ENCODE measurements at regions not wholly inside any gene's neighbourhood (a gene's known extent, or its start where the extent isn't known, plus 50 kb on each side); places are given as distances from the start of the nearest gene placed in this dataset.
"Not testable (repeated sequence)": the region's sequence is repeated elsewhere in the genome, so short reads cannot be mapped to it uniquely, and the experiment has no call there.

DNA sequence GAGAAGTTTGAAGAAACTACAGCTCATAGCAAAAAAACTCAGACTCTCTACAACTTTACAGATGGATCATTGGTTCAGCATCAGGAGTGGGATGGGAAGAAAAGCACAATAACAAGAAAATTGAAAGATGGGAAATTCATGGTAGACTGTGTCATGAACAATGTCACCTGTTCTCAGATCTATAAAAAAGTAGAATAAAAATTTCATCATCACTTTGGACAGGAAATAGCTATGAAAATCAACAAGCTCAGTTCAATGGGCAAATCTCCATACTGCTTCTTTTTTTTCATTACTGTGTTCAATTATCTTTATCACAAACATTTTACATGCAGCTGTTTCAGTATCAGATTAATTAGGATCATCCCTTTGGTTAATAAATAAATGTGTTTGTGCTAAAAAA lies 76.5 kb upstream of the RAPGEF2 start:
- Histone ChIP-seq H3K27ac (no peak overlapping the region), H3K4me3 (no peak overlapping the region)

DNA sequence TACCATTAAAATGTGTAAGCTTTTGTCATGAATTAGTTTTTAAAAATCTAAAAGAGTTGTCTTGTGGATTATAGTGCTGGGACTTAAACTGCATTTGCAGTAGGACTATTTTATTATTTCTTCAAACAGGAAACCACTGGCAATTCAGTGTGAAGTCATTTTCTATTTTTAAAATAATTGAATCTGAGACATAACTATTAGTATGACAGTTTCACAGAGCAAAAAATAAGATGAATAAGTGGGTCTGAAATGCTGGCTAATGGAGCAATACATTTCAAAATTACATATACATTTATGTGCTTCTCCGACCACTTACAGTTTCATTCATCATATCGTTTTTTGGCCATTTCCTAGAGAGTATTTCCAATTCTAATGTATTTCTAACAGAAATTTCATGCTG lies 75.3 kb upstream of the RAPGEF2 start:
- no peak overlapping the region for H3K27ac ChIP-seq
- H3K4me3 ChIP-seq = no peak overlapping the region

DNA sequence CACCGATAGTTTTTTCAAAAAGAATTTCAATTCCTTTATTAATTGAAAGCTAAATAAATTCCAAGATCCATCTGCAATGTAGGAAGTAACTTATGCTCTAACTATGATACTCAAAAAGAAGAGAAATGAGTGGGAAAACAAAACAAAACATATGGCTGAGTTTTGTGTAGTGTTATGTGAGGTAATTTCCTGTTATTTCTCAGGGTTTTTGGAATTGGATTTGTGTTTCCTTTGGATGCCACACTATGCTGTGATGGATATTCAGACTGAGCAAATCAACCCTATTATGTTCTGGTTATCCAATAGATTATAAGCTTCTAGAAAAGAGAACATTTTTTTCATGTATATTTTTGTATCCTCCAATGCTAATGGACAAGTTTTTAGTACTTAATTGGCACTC lies 73.4 kb upstream of the RAPGEF2 start:
- no peak overlapping the region for H3K27ac ChIP-seq
- H3K4me3 ChIP-seq = no peak overlapping the region

DNA sequence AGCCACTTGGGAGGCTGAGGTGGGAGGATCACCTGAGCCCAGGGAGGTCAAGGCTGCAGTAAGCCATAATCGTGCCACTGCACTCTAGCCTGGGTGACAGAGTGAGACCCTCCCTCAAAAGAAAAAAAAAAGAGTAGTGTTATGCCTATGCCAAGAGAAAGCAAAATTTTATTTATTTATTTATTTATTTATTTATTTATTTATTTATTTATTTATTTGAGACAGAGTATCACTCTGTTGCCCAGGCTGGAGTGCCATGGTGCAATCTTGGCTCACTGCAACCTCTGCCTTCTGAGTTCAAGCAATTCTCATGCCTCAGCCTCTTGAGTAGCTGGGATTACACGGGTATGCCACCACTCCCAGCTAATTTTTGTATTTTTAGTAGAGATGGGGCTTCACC lies 72.6 kb upstream of the RAPGEF2 start:
- H3K4me3 ChIP-seq, H3K27ac ChIP-seq: not testable (repeated sequence)

DNA sequence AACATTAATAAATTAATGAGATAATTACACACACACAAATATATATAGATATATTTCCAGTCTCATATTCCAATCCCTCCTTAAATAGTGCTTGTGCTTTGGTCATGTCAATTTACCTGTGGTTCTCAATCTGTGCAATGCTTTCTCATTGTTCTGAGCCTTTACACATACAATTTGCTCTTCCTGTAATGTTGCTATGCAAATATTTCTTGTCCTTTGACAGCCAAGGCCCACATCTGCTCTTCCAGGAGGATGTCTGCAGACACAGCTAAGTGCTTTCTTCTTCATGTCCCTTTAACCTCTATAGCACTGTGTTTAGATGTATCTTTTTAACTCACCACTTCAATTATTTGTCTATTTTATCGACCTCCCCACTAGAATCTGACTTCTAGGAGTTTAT lies 67.3 kb upstream of the RAPGEF2 start:
- Histone ChIP-seq H3K4me3 (no peak overlapping the region), H3K27ac (no peak overlapping the region)

DNA sequence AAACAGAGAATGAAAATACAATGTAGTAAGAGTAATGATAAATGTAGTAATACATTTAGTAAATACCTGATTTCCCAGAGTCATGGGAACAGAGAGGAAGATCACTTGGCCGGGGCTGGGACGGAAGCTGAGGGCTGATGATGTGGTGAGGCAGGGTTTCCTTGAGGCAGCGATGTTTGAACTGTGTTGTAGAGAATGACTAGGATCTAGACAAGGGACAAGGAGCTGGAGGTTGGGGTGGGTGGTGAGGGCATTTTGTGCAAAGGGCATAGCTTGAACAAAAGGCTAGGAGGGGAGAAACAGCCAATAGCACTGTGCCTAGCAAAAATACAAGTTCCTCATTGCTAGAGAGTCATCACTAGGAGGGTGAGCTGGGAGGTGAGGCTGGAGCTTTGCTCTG lies 64.3 kb upstream of the RAPGEF2 start:
- Histone ChIP-seq H3K4me3 (no peak overlapping the region), H3K27ac (no peak overlapping the region)

DNA sequence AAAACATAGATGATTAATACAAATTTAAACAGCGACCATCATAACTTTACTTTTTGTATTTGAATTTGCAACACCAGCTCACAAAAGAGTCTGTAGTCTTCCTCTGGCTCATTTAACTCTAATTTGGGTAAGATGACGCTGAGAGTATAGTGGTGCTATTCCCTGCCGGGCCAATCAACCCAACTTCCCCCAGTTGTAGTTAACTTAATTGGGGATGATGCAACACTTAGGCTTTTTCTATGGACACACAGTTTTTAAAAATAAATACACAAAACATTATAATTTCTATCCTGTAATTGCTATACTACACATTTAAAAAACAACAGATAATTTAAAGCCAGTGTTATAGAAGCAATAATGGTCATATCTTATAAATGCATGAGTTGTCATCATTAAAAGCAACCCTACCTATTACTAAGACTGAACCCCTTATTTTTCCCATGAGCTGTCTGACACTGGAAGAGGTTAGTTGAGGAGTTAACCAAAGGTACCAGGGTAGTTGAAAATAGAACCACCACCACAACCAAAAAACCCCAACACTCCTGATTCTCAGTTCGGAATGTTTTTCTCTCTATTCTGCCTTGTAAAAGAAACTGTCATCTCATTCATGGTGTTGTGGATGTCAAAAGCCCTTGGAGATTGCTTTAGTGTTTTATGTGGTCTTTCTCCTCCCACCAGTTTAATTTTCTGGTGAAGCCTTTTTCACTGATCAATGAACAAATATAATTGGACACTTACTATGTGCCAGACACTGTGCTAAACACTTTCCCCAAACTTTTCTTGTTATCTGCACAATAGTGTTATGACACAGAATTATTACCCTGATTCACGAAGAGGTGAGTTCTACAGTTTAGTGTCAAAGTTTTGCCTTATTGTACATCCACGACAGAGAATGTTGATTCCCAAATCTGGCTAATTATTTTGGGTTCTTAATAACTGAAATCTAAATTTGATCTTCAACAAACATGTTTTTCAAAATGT lies 61.5 kb upstream of the RAPGEF2 start:
- Histone ChIP-seq H3K27ac (no peak overlapping the region), H3K4me3 (no peak overlapping the region)

DNA sequence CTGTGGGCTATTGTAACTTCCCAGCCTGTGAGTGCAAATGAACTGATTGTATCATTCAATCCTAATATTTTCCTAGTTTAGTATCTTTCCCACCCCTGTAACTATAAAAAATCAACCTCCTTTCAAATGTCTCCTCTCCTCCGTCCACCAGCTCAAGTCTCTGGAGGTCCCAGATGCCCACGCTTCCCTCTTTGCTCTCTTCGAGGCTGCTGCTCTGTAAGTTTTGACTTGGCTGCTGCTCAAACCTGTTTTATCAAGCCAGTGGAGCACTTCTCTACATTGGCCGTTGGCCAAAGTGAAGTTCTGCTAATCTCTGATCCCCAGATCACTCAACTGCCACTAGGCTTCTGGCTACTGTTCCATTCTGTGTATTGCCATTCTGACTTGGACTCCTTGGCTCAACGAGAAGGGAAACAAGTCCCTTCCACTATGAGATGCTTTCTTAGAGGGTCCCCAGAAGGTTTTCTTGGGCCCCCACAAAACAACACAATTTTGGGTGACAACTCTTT lies 60.7 kb upstream of the RAPGEF2 start:
- Histone ChIP-seq H3K4me3 (no peak overlapping the region), H3K27ac (no peak overlapping the region)

DNA sequence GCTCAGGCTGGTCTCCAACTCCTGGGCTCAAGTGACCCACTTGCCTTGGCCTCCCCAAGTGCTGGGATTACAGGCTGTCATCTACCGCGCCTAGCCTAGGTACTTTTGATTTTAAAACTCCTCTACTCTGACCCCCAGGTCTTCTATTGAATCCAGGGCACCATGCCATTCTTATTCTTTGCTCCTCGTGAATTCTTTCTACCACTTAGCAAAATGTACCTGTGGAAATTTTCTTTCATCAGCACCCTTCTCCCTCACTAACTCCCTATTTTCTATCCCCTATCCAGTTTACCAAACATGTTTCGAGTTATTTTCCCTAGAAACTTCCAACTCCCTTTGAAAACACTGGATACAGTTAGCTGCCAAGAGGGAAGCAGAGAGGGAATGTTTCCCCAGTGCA lies 60.0 kb upstream of the RAPGEF2 start:
- Histone ChIP-seq H3K27ac (no peak overlapping the region), H3K4me3 (no peak overlapping the region)

DNA sequence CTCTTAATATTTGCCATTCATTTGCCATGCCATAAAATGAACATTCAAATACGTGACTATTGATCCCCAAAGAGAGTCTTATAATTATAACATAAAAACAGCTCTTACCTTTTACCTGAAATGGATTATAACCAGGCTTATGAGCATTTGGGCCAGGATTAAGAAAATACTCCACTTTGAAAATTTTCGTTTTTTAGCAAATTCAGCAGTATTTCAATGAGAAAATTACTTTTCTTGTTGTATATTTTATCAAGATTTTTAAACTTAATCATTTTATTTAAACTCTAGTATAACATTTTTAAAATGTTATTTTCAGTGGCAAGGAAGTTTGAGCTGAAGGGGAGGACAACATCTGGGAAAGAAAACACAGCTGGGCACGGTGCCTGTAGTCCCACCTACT lies 59.0 kb upstream of the RAPGEF2 start:
- Histone ChIP-seq H3K27ac (no peak overlapping the region), H3K4me3 (no peak overlapping the region)

DNA sequence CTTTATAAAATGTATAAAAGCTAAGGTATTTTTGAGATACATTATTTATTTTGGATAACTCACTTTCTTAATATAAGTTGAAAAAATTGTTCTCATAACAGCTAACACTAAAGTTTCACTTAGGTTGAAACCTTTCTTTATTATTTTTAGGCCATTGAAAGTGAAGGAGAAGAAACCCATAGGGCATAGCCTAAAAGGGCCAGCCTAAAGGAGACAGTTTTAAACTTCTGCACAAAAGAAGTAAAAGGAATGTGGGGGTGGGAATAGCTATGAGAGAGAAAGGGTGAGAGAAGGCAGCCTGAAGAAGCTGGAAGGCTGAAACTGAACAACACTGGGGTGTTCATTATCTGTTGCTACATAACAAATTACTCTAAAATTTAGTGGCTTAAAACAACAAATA lies 57.6 kb upstream of the RAPGEF2 start:
- Histone ChIP-seq H3K4me3 (no peak overlapping the region), H3K27ac (no peak overlapping the region)

DNA sequence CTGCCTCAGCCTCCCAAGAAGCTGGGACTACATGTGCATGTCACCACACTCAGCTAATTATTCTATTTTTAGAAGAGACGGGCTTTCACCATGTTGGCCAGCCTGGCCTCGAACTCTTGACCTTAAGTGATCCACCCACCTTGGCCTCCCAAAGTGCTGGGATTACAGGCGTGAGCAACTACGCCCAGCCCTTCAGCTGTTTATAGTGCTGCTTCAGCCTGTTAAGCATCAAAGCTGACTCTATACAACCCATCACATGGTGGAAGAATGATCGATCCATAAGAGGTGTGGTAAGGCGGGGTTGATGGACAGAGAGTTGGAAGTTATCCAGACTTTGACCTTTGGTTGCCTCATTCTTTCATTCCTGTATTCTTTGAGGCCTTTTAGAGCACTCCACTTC lies 56.2 kb upstream of the RAPGEF2 start:
- no peak overlapping the region for H3K27ac ChIP-seq
- H3K4me3 ChIP-seq = no peak overlapping the region

DNA sequence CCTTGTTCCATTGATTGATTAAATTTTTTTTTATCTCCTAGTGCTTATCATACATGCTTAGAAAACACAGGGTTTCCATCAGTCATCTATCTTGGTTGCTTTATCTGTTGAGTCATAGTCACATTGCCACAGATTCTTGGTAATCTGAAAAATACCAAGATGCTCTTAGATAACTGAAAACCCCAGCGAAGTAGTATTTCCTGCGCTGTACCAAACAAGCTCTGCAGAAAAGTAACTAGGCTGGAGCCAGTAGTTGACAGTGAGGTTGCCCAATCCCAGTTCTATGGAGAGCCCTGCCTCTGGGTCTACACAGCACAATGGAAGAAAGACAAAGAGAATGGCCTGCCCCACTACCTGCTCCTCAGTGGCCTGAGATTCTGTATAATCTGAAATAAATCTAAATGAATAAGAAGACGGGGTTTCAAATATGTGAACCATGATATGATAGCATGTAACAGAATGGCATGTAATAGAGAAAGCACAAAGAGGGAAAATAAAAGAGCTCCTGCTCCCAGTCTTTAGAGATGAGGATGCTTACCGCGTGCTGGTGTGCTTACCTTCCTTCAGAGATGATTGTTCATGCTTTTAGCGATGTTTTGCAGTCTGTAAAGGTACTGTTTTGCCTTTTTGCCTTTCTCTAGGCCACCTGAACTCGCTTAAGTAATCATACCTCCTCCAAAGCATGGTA lies 55.3 kb upstream of the RAPGEF2 start:
- H3K4me3 ChIP-seq = peak overlapping the region in 1 of 7 experiments; percentile 7

DNA sequence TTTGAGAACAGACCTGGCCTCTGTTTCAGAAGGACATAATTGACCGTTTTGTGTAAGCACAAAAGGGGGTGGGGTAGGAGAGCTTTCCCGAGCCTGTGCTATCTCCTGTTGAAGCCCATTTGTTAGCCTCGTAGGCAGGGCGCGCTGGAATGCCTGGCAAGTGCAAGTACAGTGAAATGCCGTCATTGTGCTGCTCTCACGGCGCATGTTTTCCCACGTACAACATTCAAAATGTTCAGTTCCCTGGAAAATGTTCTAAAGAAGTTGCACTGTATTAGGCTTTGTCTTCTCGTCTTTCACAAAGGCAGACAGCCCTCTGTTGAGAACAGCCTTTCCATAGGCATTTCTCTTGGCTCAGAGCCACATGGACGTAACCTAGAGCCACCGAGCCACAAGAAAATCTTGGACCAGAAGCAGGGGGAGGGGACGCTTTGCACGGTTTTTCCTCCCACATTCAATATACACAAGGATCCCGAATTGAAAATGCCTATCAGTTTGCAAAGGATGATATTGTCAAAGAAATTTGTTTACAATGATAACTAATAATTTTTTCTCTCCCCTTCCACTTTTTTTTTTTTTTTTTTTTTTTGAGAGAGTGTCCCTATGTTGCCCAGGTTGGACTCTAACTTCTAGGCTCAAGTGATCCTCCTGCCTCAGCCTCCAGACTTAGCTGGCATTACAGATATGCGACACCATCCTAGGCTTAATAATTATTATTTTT lies 54.6 kb upstream of the RAPGEF2 start:
- Histone ChIP-seq H3K4me3 (peak overlapping the region in 1 of 7 experiments; percentile 7), H3K27ac (peak overlapping the region in 1 of 21 experiments; percentile 51)

More for the DNA sequence above, 55.3 kb upstream of the RAPGEF2 start:
- no peak overlapping the region for H3K27ac ChIP-seq

DNA sequence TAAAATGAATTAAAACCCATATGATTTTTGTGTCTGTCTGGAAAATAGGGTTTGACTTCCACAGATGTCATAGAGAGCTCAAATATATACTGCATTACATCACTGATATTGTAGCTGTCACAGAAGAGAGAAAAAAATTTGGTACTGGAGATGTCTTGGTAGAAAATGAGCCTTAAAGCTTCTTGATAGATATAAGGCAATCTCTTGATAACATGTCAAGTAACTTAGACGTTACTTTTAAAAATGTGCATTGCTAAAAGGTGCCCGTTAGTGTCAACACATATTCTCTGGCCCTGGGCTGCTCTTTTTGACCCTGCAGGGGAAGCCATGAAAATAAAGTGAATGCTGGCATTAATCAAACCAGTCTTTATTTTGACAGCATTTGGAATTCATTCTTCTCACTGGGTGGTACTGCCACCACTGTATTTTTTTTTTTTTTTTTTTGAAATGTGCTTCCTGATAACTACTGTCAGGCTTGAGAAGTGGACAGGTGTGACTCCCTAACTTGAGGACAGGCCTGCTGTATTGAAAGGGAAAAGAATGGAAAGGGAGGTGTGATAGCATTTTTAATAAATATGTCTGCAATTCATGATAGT lies 53.0 kb upstream of the RAPGEF2 start:
- H3K4me3 ChIP-seq = no peak overlapping the region
- no peak overlapping the region for H3K27ac ChIP-seq

DNA sequence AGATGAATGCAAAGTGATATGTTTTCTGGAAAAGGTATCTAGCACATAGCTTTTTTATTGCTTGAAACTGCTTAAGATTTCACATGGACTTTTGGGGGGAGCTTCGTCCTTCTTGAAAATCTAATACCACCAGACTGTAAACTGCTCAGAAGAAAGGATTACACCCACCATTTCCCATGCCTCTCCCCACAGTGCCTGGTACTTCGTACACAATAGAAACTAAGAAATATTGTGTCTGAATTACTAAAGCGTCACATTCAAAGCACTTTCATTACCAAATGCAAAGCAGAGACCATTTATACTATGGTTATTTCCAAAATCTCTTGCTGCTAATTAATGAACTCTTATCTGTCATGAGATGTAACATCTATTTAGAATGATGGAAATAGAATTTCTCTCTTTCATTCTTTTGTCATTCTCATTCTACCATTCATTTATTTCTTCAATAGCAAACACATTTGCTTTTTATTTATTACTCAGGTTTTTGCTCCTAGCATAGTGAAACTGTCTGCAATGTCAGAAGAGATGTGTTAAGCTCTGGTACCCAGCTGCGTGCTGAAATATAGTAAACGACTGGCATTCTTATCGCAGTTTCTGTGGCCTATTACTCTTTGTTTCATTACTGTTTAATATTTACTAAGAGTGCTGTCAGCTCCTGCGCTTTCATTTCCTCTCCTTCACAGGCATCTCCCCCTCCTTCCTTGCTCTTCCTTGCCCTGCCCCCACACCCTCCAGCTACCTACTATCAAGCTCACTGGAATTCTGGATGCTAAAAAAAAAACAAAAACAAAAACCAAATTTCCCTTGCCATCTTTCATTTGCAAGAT lies 51.4 kb upstream of the RAPGEF2 start:
- Histone ChIP-seq H3K4me3 (no peak overlapping the region), H3K27ac (no peak overlapping the region)

DNA sequence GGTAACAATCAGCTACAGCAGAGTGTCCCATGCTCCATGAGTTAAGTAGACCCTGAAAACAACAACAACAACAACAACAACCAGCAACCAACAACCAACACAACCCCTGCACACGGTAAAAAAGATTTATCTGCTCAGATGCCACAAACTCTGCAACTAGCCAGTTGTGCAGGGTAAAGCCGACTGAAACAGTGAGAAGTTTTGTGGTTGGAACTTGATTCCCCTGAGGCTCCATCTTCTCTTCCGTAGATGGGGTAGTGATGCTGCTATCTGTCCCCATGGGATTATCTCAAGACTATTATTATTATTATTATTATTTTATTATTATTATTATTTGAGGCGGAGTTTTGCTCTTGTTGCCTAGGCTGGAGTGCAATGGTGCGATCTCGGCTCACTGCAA lies 50.6 kb upstream of the RAPGEF2 start:
- Histone ChIP-seq H3K4me3 (no peak overlapping the region), H3K27ac (no peak overlapping the region)

All from skin epidermis (tissue), 12 donors.